ENCODE measurements at regions not wholly inside any gene's neighbourhood (a gene's known extent, or its start where the extent isn't known, plus 50 kb on each side); places are given as distances from the start of the nearest gene placed in this dataset.

DNA sequence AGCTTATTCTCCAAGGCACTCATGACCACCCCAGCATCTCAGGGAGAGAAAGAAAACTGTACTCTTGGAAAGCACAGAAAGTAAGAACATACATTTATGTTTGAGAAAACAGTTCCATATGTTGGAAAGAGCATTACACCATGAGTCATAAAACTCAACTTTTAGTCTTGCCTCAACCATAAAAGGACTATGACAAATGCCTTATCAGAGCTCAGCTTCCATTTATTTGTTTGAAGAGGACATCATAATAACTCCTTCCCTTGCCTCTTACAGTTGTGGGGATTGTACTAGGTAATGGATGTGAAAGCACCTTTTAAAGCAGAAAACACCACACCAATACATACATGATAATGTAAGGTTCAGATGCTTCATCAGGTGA, 370.8 kb downstream of the LNPK start:
- Histone ChIP-seq H3K23ac (ENCODE audit: low read depth, low read length, poor library complexity) (no peak overlapping the region), H4K8ac (ENCODE audit: low read depth, low read length) (no peak overlapping the region), H2BK12ac (ENCODE audit: low read length) (no peak overlapping the region), H3K36me3 (replicated peaks in 1 of 2; ENCODE audit: control insufficient read depth in 2 of 2, insufficient read depth in 2 of 2, low read length in 2 of 2) (no peaks in the 10 kb centered on the region), H3K14ac (ENCODE audit: low read length) (no peak overlapping the region), H3K4ac (ENCODE audit: low read length) (no peak overlapping the region), H2AFZ (ENCODE audit: low read length) (no peak overlapping the region), H3K27ac (replicated peaks; ENCODE audit: low read length) (no peak overlapping the region), H2AK5ac (ENCODE audit: low read depth, low read length) (no peak overlapping the region), H4K91ac (ENCODE audit: low read depth, low read length, poor library complexity) (no peak overlapping the region), H2BK15ac (ENCODE audit: low read length) (no peak overlapping the region), H3K27me3 (ENCODE audit: control insufficient read depth in 3 of 3, insufficient read depth in 3 of 3, low read depth in 1 of 3, low read length in 3 of 3) (peaks cover 0 to 3% (median 0%) of the 10 kb centered on the region in 3 experiments), H3K4me2 (ENCODE audit: insufficient read depth, low read length, poor library complexity, severe bottlenecking) (no peak overlapping the region), H3K79me1 (ENCODE audit: low read depth, low read length) (no peaks in the 10 kb centered on the region), H3K4me3 (ENCODE audit: low read length in 2 of 2) (no peak overlapping the region), H3K18ac (ENCODE audit: low read length) (no peak overlapping the region), H2BK5ac (ENCODE audit: low read length) (no peak overlapping the region), H3K9ac (ENCODE audit: low read depth, low read length, poor library complexity) (no peak overlapping the region), H2BK120ac (ENCODE audit: low read depth, low read length) (no peak overlapping the region), H3K9me3 (replicated peaks in 1 of 2; ENCODE audit: control insufficient read depth in 2 of 2, insufficient read depth in 1 of 2, low read depth in 1 of 2, low read length in 2 of 2) (no peaks in the 10 kb centered on the region), H3K4me1 (ENCODE audit: control insufficient read depth in 2 of 2, insufficient read depth in 1 of 2, low read depth in 1 of 2, low read length in 2 of 2) (no peaks in the 10 kb centered on the region)
- DNase-seq (ENCODE audit: low spot score): no peak

DNA sequence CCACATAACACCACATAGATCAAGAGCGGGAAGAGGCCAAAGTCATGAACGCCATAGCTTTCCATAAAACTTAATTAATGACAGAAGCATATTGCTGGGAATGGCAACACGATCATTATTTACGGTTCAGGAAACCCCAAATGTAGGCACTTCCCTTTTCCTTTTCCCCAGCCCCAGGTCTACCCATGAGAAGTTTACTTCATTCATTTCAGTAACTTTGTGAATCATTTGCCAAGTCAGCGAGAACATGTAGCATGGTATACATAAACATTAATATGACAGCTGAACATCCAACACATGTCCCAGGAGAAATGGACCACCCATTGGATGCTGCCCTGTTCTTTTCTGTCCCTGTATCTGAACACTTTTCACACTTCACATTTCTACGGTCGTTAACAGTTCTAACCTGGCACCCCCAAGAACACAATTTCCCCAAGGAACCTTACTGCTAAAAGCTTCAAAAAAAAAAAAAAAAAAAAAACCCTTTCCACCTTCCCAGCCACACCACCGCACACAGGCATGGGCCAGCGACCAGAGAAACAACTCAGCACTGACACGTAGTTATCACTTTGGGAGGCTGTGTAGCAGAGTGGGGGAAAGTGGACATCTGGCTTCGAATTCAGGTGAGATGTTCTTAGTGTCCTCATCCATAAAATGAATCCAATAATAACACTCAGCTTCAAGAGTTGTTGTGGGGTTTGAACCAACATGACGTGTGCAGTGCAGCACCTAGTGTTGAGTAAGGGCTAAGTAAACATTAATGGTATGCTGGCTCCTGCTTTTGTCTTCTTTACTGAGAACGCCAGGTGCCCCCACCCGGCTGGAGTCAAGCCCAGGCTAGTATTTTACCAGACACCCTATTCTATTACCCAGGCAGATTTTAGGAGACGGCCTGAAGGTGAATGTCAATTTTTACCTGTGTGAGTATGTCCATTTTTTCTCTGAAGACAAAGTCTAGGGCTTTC, 371.5 kb downstream of the LNPK start:
- H3K27me3 ChIP-seq (ENCODE audit: control insufficient read depth in 3 of 3, insufficient read depth in 3 of 3, low read depth in 1 of 3, low read length in 3 of 3): peaks cover 0 to 3% (median 0%) of the 10 kb centered on the region in 3 experiments
- H2BK12ac ChIP-seq (ENCODE audit: low read length): no peak overlapping the region
- H4K91ac ChIP-seq (ENCODE audit: low read depth, low read length, poor library complexity): no peak overlapping the region
- H3K4me2 ChIP-seq (ENCODE audit: insufficient read depth, low read length, poor library complexity, severe bottlenecking): no peak overlapping the region
- WGBS, 2 donors (ENCODE audit: extremely low coverage in 2 of 2, insufficient read length in 2 of 2, insufficient replicate concordance in 1 of 2): no CpG with 5 or more reads among the region's 15 CpGs
- no peaks in the 10 kb centered on the region for H3K9me3 ChIP-seq (replicated peaks in 1 of 2; ENCODE audit: control insufficient read depth in 2 of 2, insufficient read depth in 1 of 2, low read depth in 1 of 2, low read length in 2 of 2)
- no peak overlapping the region for H3K27ac ChIP-seq (replicated peaks; ENCODE audit: low read length)
- H3K9ac ChIP-seq (ENCODE audit: low read depth, low read length, poor library complexity): no peak overlapping the region
- no peak overlapping the region for H2AK5ac ChIP-seq (ENCODE audit: low read depth, low read length)
- no peak overlapping the region for H3K23ac ChIP-seq (ENCODE audit: low read depth, low read length, poor library complexity)
- no peak overlapping the region for H2AFZ ChIP-seq (ENCODE audit: low read length)
- no peak overlapping the region for H4K8ac ChIP-seq (ENCODE audit: low read depth, low read length)
- H2BK120ac ChIP-seq (ENCODE audit: low read depth, low read length): no peak overlapping the region
- no peak overlapping the region for H2BK15ac ChIP-seq (ENCODE audit: low read length)
- H3K4ac ChIP-seq (ENCODE audit: low read length): no peak overlapping the region
- DNase-seq (ENCODE audit: low spot score): no peak
- H3K79me1 ChIP-seq (ENCODE audit: low read depth, low read length): no peaks in the 10 kb centered on the region
- H2BK5ac ChIP-seq (ENCODE audit: low read length): no peak overlapping the region
- H3K4me3 ChIP-seq (ENCODE audit: low read length in 2 of 2): no peak overlapping the region
- no peaks in the 10 kb centered on the region for H3K4me1 ChIP-seq (ENCODE audit: control insufficient read depth in 2 of 2, insufficient read depth in 1 of 2, low read depth in 1 of 2, low read length in 2 of 2)
- H3K14ac ChIP-seq (ENCODE audit: low read length): no peak overlapping the region
- H3K18ac ChIP-seq (ENCODE audit: low read length): no peak overlapping the region
- H3K36me3 ChIP-seq (replicated peaks in 1 of 2; ENCODE audit: control insufficient read depth in 2 of 2, insufficient read depth in 2 of 2, low read length in 2 of 2): no peaks in the 10 kb centered on the region

DNA sequence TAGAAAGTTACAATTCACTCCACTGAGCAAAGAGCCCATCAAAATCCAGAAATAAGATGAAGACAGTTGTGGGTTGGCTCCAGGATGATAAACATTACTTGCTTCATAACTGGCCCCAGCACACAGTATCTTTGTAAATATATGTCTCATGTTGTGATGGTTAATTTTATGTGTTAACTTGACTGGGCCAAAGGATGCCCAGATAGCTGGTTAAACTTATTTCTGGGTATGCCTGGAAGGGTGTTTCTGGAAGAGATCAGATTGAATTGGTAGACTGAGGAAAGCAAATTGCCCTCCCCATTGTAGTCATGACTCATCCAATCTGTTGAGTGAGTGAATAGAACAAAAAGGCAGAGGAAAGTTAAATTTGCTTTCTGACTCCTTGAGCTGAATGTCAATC, 373.8 kb downstream of the LNPK start:
- Histone ChIP-seq H4K91ac (ENCODE audit: low read depth, low read length, poor library complexity) (no peak overlapping the region), H3K27me3 (ENCODE audit: control insufficient read depth in 3 of 3, insufficient read depth in 3 of 3, low read depth in 1 of 3, low read length in 3 of 3) (no peaks in the 10 kb centered on the region), H3K4me2 (ENCODE audit: insufficient read depth, low read length, poor library complexity, severe bottlenecking) (no peak overlapping the region), H3K18ac (ENCODE audit: low read length) (no peak overlapping the region), H3K9ac (ENCODE audit: low read depth, low read length, poor library complexity) (no peak overlapping the region), H2BK15ac (ENCODE audit: low read length) (no peak overlapping the region), H3K9me3 (replicated peaks in 1 of 2; ENCODE audit: control insufficient read depth in 2 of 2, insufficient read depth in 1 of 2, low read depth in 1 of 2, low read length in 2 of 2) (no peaks in the 10 kb centered on the region), H2BK5ac (ENCODE audit: low read length) (no peak overlapping the region), H4K8ac (ENCODE audit: low read depth, low read length) (no peak overlapping the region), H2BK12ac (ENCODE audit: low read length) (no peak overlapping the region), H3K4ac (ENCODE audit: low read length) (no peak overlapping the region), H3K4me3 (ENCODE audit: low read length in 2 of 2) (no peak overlapping the region), H3K27ac (replicated peaks; ENCODE audit: low read length) (no peak overlapping the region), H3K14ac (ENCODE audit: low read length) (no peak overlapping the region), H3K23ac (ENCODE audit: low read depth, low read length, poor library complexity) (no peak overlapping the region), H2BK120ac (ENCODE audit: low read depth, low read length) (no peak overlapping the region), H3K36me3 (replicated peaks in 1 of 2; ENCODE audit: control insufficient read depth in 2 of 2, insufficient read depth in 2 of 2, low read length in 2 of 2) (no peaks in the 10 kb centered on the region), H3K4me1 (ENCODE audit: control insufficient read depth in 2 of 2, insufficient read depth in 1 of 2, low read depth in 1 of 2, low read length in 2 of 2) (peaks cover 0 to 2% of the 10 kb centered on the region in 2 donors), H3K79me1 (ENCODE audit: low read depth, low read length) (no peaks in the 10 kb centered on the region), H2AK5ac (ENCODE audit: low read depth, low read length) (no peak overlapping the region), H2AFZ (ENCODE audit: low read length) (no peak overlapping the region)
- no peak for DNase-seq (ENCODE audit: low spot score)

DNA sequence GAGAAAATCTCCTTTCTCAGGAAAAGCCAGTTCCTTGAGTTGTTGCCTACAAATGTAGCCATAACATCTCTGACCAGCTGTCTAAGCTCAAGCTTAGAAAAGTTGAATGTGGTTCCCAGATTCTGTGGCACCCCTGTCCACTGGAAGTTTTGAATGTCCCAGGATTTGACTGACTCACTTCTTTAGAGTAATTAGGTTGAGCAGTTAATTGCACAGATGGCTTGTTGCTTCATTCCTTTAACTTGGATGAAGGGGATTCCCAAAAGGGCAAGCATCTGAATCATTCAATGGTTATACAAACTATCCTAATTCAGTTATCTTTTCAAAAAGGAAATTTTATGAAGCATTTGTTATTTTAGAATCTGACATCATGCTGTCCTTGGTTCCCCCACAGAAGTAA, 374.7 kb downstream of the LNPK start:
- Histone ChIP-seq H3K79me1 (ENCODE audit: low read depth, low read length) (no peaks in the 10 kb centered on the region), H3K27ac (replicated peaks; ENCODE audit: low read length) (no peak overlapping the region), H3K9me3 (replicated peaks in 1 of 2; ENCODE audit: control insufficient read depth in 2 of 2, insufficient read depth in 1 of 2, low read depth in 1 of 2, low read length in 2 of 2) (no peaks in the 10 kb centered on the region), H3K23ac (ENCODE audit: low read depth, low read length, poor library complexity) (no peak overlapping the region), H2BK12ac (ENCODE audit: low read length) (no peak overlapping the region), H3K14ac (ENCODE audit: low read length) (no peak overlapping the region), H3K27me3 (ENCODE audit: control insufficient read depth in 3 of 3, insufficient read depth in 3 of 3, low read depth in 1 of 3, low read length in 3 of 3) (no peaks in the 10 kb centered on the region), H2BK5ac (ENCODE audit: low read length) (no peak overlapping the region), H3K4me3 (ENCODE audit: low read length in 2 of 2) (no peak overlapping the region), H4K91ac (ENCODE audit: low read depth, low read length, poor library complexity) (no peak overlapping the region), H3K9ac (ENCODE audit: low read depth, low read length, poor library complexity) (no peak overlapping the region), H2AFZ (ENCODE audit: low read length) (no peak overlapping the region), H2BK120ac (ENCODE audit: low read depth, low read length) (no peak overlapping the region), H2AK5ac (ENCODE audit: low read depth, low read length) (no peak overlapping the region), H4K8ac (ENCODE audit: low read depth, low read length) (no peak overlapping the region), H2BK15ac (ENCODE audit: low read length) (no peak overlapping the region), H3K4me2 (ENCODE audit: insufficient read depth, low read length, poor library complexity, severe bottlenecking) (no peak overlapping the region), H3K18ac (ENCODE audit: low read length) (no peak overlapping the region), H3K4ac (ENCODE audit: low read length) (no peak overlapping the region), H3K4me1 (ENCODE audit: control insufficient read depth in 2 of 2, insufficient read depth in 1 of 2, low read depth in 1 of 2, low read length in 2 of 2) (peaks cover 0 to 2% of the 10 kb centered on the region in 2 donors), H3K36me3 (replicated peaks in 1 of 2; ENCODE audit: control insufficient read depth in 2 of 2, insufficient read depth in 2 of 2, low read length in 2 of 2) (no peaks in the 10 kb centered on the region)
- no peak for DNase-seq (ENCODE audit: low spot score)

All from neuronal stem cell (in vitro differentiated cells).